HepG2 (cell line): ENCODE measurements at regions not wholly inside any gene's neighbourhood (a gene's known extent, or its start where the extent isn't known, plus 50 kb on each side); places are given as distances from the start of the nearest gene placed in this dataset.

Experiments
- ATAC-seq: fragments of 200-7000 bp; cut with Tn5 transposase; 3 replicates; pipeline ENCODE4 v1.9.1; 2020; ENCODE audit warnings: mild to moderate bottlenecking, moderate library complexity
- BruUV-seq: library from RNA; stranded (reverse); fragments of 400-500 nt; replicated peaks from 2 replicates; lab custom pipeline; 2021; lab: Mats Ljungman, UMichigan
- CTCF ChIA-PET: fragments of 300-600 bp; formaldehyde crosslinking; extraction: SDS; loops from one replicate; lab custom pipeline; 2021; ENCODE audit warnings: low total read pairs, inconsistent platforms, low intra/inter-chr PET ratio; lab: Yijun Ruan, JAX
- POLR2A ChIA-PET: fragments of 350-600 bp; sonication (Branson Sonifier 250); formaldehyde crosslinking; loops from one replicate; lab custom pipeline; 2020; ENCODE audit warnings: antibody characterized with exemption, inconsistent platforms; lab: Yijun Ruan, JAX
- DNase-seq: peaks from one replicate; pipeline ENCODE4 v3.0.0-alpha.2; 2015; ENCODE audit warnings: low spot score
- FAIRE-seq: peaks from 3 replicates; lab custom pipeline; 2011; peaks lifted over from hg19 to GRCh38; lab: Jason Lieb, UNC
- H2AFZ ChIP-seq: one replicate; pipeline ENCODE4 v1.6.1; 2011; ENCODE audit warnings: low read length, inconsistent platforms
- H3K27ac ChIP-seq: fragments of 300-600 bp; 3 replicates; pipeline ENCODE4 v1.8.0; 2011; ENCODE audit warnings: mixed run types, mild to moderate bottlenecking, mixed read lengths, low read length, inconsistent platforms; ENCODE audit not compliant: insufficient read depth; ENCODE audit errors: extremely low read length
- H3K27me3 ChIP-seq, 2 experiments: fragments of 200-600 bp in 1 of 2; 2 replicates in 1 of 2; 3 replicates in 1 of 2; pipeline versions ENCODE4 v1.6.0 to v1.8.0; 2011; ENCODE audit warnings: low read length in 2 of 2, mild to moderate bottlenecking in 2 of 2, moderate library complexity in 2 of 2, inconsistent platforms in 1 of 2; ENCODE audit not compliant: insufficient read depth in 2 of 2, control insufficient read depth in 1 of 2
- H3K36me3 ChIP-seq, 2 experiments: fragments of 200-600 bp in 1 of 2; replicated peaks in 1 of 2; 2 replicates in 1 of 2; 3 replicates in 1 of 2; pipeline versions ENCODE4 v1.5.1 to v1.8.0; 2011; ENCODE audit warnings: low read length in 2 of 2, inconsistent platforms in 1 of 2; ENCODE audit not compliant: insufficient read depth in 2 of 2, control insufficient read depth in 1 of 2
- H3K4me1 ChIP-seq: 2 replicates; pipeline ENCODE4 v1.5.1; 2012; ENCODE audit warnings: low read length, inconsistent platforms; ENCODE audit not compliant: insufficient read depth
- H3K4me2 ChIP-seq: 2 replicates; pipeline ENCODE4 v1.6.0; 2011; ENCODE audit warnings: low read depth, low read length, inconsistent platforms
- H3K4me3 ChIP-seq, 3 experiments: fragments of 200-600 bp in 1 of 3; sonication (generic), shearing (Covaris generic) in 1 of 3; replicated peaks in 1 of 3; 2 replicates each; pipeline ENCODE4 v1.5.1; 2011 to 2016; ENCODE audit warnings: low read length in 3 of 3, inconsistent platforms in 2 of 3, low read depth in 2 of 3, mild to moderate bottlenecking in 2 of 3, control low read depth in 1 of 3, mixed read lengths in 1 of 3; ENCODE audit not compliant: insufficient read depth in 1 of 3
- H3K79me2 ChIP-seq: one replicate; pipeline ENCODE4 v1.6.1; 2011; ENCODE audit warnings: low read length, inconsistent platforms; ENCODE audit not compliant: insufficient read depth
- H3K9ac ChIP-seq: 2 replicates; pipeline ENCODE4 v1.6.0; 2011; ENCODE audit warnings: mild to moderate bottlenecking, low read depth, low read length, inconsistent platforms; ENCODE audit not compliant: insufficient read depth
- H3K9me3 ChIP-seq: 2 replicates; pipeline ENCODE4 v1.5.1; 2012; ENCODE audit warnings: mild to moderate bottlenecking, low read length
- H4K20me1 ChIP-seq: 2 replicates; pipeline ENCODE4 v1.6.0; 2011; ENCODE audit warnings: inconsistent platforms, mild to moderate bottlenecking, low read length, moderate library complexity; ENCODE audit not compliant: insufficient read depth
- ATF1 ChIP-seq: IDR thresholded peaks from 2 replicates; pipeline ENCODE4 v1.6.1; 2016; ENCODE audit warnings: mild to moderate bottlenecking, control low read depth
- HNRNPK ChIP-seq: fragments of 200-400 bp; formaldehyde crosslinking; IDR thresholded peaks from 2 replicates; pipeline ENCODE4 v1.6.1; 2018; ENCODE audit warnings: low read length, low read depth, moderate library complexity, mild to moderate bottlenecking; ENCODE audit not compliant: poor library complexity, severe bottlenecking
- IRF9 ChIP-seq: sonication (generic); formaldehyde crosslinking; IDR thresholded peaks from 2 replicates; pipeline ENCODE4 v1.8.0; 2022; ENCODE audit warnings: missing genetic modification reagents, mild to moderate bottlenecking, borderline replicate concordance
- KDM6A ChIP-seq: IDR thresholded peaks from 2 replicates; pipeline ENCODE4 v1.6.1; 2016; ENCODE audit warnings: low read depth
- MEIS2 ChIP-seq: sonication (generic); formaldehyde crosslinking; IDR thresholded peaks from 2 replicates; pipeline ENCODE4 v1.9.0; 2021; ENCODE audit warnings: mild to moderate bottlenecking, missing genetic modification reagents
- TERF1 ChIP-seq: sonication (generic); formaldehyde crosslinking; IDR thresholded peaks from 2 replicates; pipeline ENCODE4 v1.8.0; 2022; ENCODE audit warnings: mild to moderate bottlenecking, missing genetic modification reagents, moderate library complexity
- ZNF280B ChIP-seq: sonication (generic); formaldehyde crosslinking; IDR thresholded peaks from 2 replicates; pipeline ENCODE4 v1.5.0; 2020; ENCODE audit warnings: missing genetic modification reagents, mild to moderate bottlenecking, borderline replicate concordance
- ZNF510 ChIP-seq: sonication (generic); formaldehyde crosslinking; IDR thresholded peaks from 2 replicates; pipeline ENCODE4 v1.4.0; 2020; ENCODE audit warnings: low read depth, mild to moderate bottlenecking, missing genetic modification reagents
- ZNF749 ChIP-seq: sonication (generic); formaldehyde crosslinking; IDR thresholded peaks from 2 replicates; pipeline ENCODE4 v1.8.0; 2022; ENCODE audit warnings: mild to moderate bottlenecking, missing genetic modification reagents, moderate library complexity, borderline replicate concordance
- WGBS: methylation state at CpG from one replicate; pipeline ENCODE4 v1.1.6; 2017; ENCODE audit warnings: low lambda C conversion rate; 5-methylcytosine and 5-hydroxymethylcytosine counted together
- in situ Hi-C: cut with HindIII; loops from 2 replicates; pipeline ENCODE4 v1.10.0; 2017; ENCODE audit warnings: low pct_unique_long_range_greater_than_20kb; ENCODE audit not compliant: extremely low pct_ligation_motif_present
- intact Hi-C: fragments of 100-400 bp; cut with micrococcal nuclease; formaldehyde crosslinking; loops from one replicate; pipeline ENCODE4 v1.10.0; 2022; ENCODE audit not compliant: unreplicated experiment
- TF ChIP-seq, protein P1 (sequence below): sonication (generic); formaldehyde crosslinking; IDR thresholded peaks from 2 replicates; pipeline ENCODE4 v1.8.0; 2022; ENCODE audit warnings: mild to moderate bottlenecking, missing genetic modification reagents, borderline replicate concordance
- TF ChIP-seq, protein P2 (sequence below): sonication (generic); formaldehyde crosslinking; conservative IDR thresholded peaks from 2 replicates; pipeline ENCODE4 v1.8.1; 2023; ENCODE audit warnings: missing genetic modification reagents
- TF ChIP-seq, protein P3 (sequence below): sonication (generic); formaldehyde crosslinking; IDR thresholded peaks from 2 replicates; pipeline ENCODE4 v1.5.0; 2020; ENCODE audit warnings: mild to moderate bottlenecking, missing genetic modification reagents

DNA sequence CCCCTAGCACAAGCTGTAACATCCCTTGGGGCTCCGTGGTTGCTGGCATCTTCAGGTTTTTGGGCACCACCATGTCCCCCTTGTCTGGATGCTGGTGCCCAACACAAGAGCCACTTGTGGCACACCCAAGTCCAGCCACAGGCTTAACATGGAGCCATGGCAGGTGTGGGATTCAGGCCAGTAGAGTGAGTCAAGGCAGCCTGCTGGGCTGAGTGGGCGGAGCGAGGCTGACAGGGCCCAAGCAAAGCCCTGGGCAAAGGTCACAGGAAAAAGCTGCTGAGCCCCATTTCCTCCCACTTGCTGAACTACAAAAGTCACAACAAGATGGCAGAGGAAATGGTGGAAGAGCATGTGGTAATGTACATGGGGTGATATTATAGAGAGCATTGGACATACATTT is 950.7 kb upstream of the FLRT2 start:
- H4K20me1 ChIP-seq, result no peaks in the 10 kb centered on the region
- no peak overlapping the region for H3K9ac ChIP-seq
- no peak for FAIRE-seq
- in situ Hi-C loops (no loop called here), intact Hi-C loops (no loop called here)
- peaks cover 80% of the 10 kb centered on the region for H3K9me3 ChIP-seq
- H3K27ac ChIP-seq, result no peak overlapping the region
- no peak for DNase-seq
- 10% methylated on average over 3 of the region's 3 CpGs for WGBS
- ATAC-seq, result no peak
- H3K79me2 ChIP-seq, result no peaks in the 10 kb centered on the region
- H3K36me3 ChIP-seq, result no peaks in the 10 kb centered on the region
- H3K4me3 ChIP-seq, result no peak overlapping the region
- H3K4me2 ChIP-seq, result no peak overlapping the region
- BruUV-seq, result no TSS peak
- no peak overlapping the region for H2AFZ ChIP-seq
- ChIA-PET CTCF (no interaction called here), POLR2A (no interaction called here)
- H3K4me1 ChIP-seq, result no peaks in the 10 kb centered on the region
- TF ChIP-seq KDM6A (CRISPR knock-in tag) (no peak), HNRNPK (no peak), ZNF280B (CRISPR knock-in tag) (no peak), ATF1 (CRISPR knock-in tag) (no peak), ZNF749 (no peak), TERF1 (no peak), MEIS2 (CRISPR knock-in tag) (no peak), ZNF510 (no peak), IRF9 (CRISPR knock-in tag) (no peak)
- TF ChIP-seq, protein P1, sequence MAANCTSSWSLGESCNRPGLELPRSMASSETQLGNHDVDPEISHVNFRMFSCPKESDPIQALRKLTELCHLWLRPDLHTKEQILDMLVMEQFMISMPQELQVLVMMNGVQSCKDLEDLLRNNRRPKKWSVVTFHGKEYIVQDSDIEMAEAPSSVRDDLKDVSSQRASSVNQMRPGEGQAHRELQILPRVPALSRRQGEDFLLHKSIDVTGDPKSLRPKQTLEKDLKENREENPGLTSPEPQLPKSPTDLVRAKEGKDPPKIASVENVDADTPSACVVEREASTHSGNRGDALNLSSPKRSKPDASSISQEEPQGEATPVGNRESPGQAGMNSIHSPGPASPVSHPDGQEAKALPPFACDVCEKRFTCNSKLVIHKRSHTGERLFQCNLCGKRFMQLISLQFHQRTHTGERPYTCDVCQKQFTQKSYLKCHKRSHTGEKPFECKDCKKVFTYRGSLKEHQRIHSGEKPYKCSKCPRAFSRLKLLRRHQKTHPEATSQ (CRISPR knock-in tag), result no peak
- TF ChIP-seq, protein P2, sequence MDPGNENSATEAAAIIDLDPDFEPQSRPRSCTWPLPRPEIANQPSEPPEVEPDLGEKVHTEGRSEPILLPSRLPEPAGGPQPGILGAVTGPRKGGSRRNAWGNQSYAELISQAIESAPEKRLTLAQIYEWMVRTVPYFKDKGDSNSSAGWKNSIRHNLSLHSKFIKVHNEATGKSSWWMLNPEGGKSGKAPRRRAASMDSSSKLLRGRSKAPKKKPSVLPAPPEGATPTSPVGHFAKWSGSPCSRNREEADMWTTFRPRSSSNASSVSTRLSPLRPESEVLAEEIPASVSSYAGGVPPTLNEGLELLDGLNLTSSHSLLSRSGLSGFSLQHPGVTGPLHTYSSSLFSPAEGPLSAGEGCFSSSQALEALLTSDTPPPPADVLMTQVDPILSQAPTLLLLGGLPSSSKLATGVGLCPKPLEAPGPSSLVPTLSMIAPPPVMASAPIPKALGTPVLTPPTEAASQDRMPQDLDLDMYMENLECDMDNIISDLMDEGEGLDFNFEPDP (CRISPR knock-in tag), result no peak
- TF ChIP-seq, protein P3, sequence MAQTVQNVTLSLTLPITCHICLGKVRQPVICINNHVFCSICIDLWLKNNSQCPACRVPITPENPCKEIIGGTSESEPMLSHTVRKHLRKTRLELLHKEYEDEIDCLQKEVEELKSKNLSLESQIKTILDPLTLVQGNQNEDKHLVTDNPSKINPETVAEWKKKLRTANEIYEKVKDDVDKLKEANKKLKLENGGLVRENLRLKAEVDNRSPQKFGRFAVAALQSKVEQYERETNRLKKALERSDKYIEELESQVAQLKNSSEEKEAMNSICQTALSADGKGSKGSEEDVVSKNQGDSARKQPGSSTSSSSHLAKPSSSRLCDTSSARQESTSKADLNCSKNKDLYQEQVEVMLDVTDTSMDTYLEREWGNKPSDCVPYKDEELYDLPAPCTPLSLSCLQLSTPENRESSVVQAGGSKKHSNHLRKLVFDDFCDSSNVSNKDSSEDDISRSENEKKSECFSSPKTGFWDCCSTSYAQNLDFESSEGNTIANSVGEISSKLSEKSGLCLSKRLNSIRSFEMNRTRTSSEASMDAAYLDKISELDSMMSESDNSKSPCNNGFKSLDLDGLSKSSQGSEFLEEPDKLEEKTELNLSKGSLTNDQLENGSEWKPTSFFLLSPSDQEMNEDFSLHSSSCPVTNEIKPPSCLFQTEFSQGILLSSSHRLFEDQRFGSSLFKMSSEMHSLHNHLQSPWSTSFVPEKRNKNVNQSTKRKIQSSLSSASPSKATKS (CRISPR knock-in tag), result no peak
- no peaks in the 10 kb centered on the region for H3K27me3 ChIP-seq
